ENCODE measurements at regions not wholly inside any gene's neighbourhood (a gene's known extent, or its start where the extent isn't known, plus 50 kb on each side); places are given as distances from the start of the nearest gene placed in this dataset.
"Not testable (repeated sequence)": the region's sequence is repeated elsewhere in the genome, so short reads cannot be mapped to it uniquely, and the experiment has no call there.

DNA sequence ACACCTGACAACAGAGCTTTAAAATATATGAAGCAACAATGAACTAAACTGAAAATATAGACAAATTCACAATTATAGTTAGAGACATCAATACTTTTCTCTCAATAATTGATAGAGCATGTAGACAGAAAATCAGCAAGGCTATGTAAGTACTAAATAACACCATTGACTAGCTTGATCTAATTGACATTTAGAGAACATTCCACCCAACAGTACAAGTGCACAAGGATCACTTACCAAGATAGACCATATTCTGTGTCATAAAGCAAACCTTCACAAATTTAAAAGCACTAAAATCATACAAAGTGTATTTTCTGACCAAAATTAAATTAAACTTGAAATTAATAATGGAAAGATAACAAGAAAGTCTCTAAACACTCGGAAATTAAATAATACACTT lies 562.5 kb downstream of the INSC start:
- in situ Hi-C loops (cut with HindIII; ENCODE audit: low pct_unique_long_range_greater_than_20kb, low sequenced_read_pairs) = no loop called here
- no peak for TF ChIP-seq JUND (IDR thresholded peaks at IDR 0.05; ENCODE audit: low read depth)
- no peak for DNase-seq (ENCODE audit: low read depth in 1 of 2, low spot score in 1 of 2)

- no peak for TF ChIP-seq JUND (IDR thresholded peaks at IDR 0.05; ENCODE audit: low read depth)
- in situ Hi-C loops (cut with HindIII; ENCODE audit: low pct_unique_long_range_greater_than_20kb, low sequenced_read_pairs) = no loop called here
- DNase-seq (ENCODE audit: low read depth in 1 of 2, low spot score in 1 of 2) = no peak
These were observed 568.8 kb downstream of the INSC start for GRCh38 chr11:15683528-15683927.

GRCh38 chr11:15685306-15685705 lies 570.6 kb downstream of the INSC start:
- in situ Hi-C loops (cut with HindIII; ENCODE audit: low pct_unique_long_range_greater_than_20kb, low sequenced_read_pairs) = no loop called here
- TF ChIP-seq JUND (IDR thresholded peaks at IDR 0.05; ENCODE audit: low read depth) = no peak
- no peak for DNase-seq (ENCODE audit: low read depth in 1 of 2, low spot score in 1 of 2)

DNA sequence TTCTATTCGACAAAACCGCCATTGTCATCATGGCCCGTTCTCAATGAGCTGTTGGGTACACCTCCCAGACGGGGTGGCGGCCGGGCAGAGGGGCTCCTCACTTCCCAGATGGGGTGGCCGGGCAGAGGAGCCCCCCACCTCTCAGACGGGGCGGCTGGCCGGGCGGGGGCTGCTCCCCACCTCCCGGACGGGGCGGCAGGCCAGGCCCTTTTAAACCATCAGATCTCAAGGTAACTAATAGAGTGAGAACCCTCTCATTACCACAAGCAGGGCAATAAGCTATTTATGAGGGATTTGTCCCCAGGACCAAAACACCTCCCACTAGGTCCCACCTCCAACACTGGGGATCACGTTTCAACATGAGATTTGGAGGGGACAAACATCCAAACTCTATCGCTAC lies 571.5 kb downstream of the INSC start:
- in situ Hi-C loops (cut with HindIII; ENCODE audit: low pct_unique_long_range_greater_than_20kb, low sequenced_read_pairs); DNase-seq (ENCODE audit: low read depth in 1 of 2, low spot score in 1 of 2): not testable (repeated sequence)

DNA sequence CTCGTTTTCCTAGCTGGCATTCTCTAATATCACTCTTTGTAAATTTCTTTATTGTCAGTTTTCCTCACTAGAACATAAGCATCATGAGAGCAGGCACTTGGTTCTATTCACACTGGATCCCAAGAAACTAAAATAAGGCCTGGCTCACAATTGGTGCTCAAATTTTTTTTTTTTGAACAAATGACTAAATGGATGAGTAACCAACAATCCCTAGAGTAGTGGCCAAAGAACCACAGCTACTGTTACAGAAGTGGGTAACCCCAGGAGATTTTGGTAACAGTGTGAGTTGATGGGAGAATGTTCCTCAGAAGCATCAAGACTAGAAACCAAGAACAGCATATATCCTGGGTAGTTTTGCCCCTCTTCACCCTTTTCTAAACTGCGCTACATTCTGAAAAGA lies 572.6 kb downstream of the INSC start:
- no peak for TF ChIP-seq JUND (IDR thresholded peaks at IDR 0.05; ENCODE audit: low read depth)
- in situ Hi-C loops (cut with HindIII; ENCODE audit: low pct_unique_long_range_greater_than_20kb, low sequenced_read_pairs) = no loop called here
- no peak for DNase-seq (ENCODE audit: low read depth in 1 of 2, low spot score in 1 of 2)

- no peak for DNase-seq (ENCODE audit: low read depth in 1 of 2, low spot score in 1 of 2)
These were observed 573.6 kb downstream of the INSC start for GRCh38 chr11:15688351-15688792.

GRCh38 chr11:15690320-15690719 lies 575.6 kb downstream of the INSC start:
- no peak for DNase-seq (ENCODE audit: low read depth in 1 of 2, low spot score in 1 of 2)
- in situ Hi-C loops (cut with HindIII; ENCODE audit: low pct_unique_long_range_greater_than_20kb, low sequenced_read_pairs) = no loop called here
- TF ChIP-seq JUND (IDR thresholded peaks at IDR 0.05; ENCODE audit: low read depth) = no peak

More at GRCh38 chr11:15688351-15688792, 573.6 kb downstream of the INSC start:
- TF ChIP-seq JUND (IDR thresholded peaks at IDR 0.05; ENCODE audit: low read depth) = no peak
- in situ Hi-C loops (cut with HindIII; ENCODE audit: low pct_unique_long_range_greater_than_20kb, low sequenced_read_pairs) = no loop called here

DNA sequence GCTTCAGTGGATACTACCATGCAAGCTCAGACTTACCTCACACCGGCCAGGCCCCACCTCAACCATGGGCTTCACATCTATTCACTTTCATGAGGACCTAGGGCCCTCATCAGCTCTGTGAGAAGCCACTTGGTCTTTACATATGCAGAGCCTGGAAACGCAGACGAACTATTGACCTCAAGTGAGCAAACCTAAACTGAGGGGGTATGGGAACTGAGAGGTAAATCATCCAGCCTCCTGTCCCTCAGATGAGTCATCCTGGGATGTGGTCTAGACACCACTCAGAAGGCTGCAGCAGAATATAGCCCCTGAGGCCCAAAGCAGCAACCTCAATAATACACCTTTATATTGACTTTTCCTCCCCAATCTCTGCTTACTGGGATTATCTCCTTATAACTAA lies 578.0 kb downstream of the INSC start:
- DNase-seq (ENCODE audit: low read depth in 1 of 2, low spot score in 1 of 2) = no peak
- in situ Hi-C loops (cut with HindIII; ENCODE audit: low pct_unique_long_range_greater_than_20kb, low sequenced_read_pairs) = no loop called here
- no peak for TF ChIP-seq JUND (IDR thresholded peaks at IDR 0.05; ENCODE audit: low read depth)

DNA sequence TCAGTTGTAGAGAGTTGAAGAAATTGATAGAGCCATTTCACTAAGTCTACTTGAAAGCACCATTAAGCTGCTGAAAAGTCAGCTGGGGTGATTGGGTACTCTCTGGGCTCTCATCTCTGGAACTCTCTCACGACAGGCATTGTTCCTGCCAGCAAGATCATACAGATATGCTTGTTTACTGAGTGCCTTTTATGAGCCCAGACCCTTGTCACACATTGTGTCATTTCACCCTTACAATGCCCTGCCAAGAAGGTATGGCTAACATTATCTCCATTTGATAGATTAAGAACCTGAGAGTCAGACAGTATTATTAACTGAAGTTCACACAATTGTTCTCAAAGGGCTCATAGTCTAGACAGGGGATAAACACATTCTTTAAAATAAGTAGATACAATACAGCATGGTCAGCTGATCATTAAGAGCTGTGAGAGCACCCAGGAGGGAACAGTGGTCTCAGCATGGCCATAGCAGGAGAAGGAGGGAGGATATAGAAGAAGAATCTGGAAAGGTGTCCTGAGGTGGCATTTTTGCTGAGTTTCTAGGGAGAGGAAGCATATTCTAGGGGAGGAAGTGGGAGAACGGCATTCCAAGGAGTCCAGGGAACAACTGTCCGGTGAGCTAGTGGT lies 580.5 kb downstream of the INSC start:
- in situ Hi-C loops (cut with HindIII; ENCODE audit: low pct_unique_long_range_greater_than_20kb, low sequenced_read_pairs) = no loop called here
- DNase-seq (ENCODE audit: low read depth in 1 of 2, low spot score in 1 of 2) = peak in 1 of 2 experiments; percentile 7
- no peak for TF ChIP-seq JUND (IDR thresholded peaks at IDR 0.05; ENCODE audit: low read depth)

DNA sequence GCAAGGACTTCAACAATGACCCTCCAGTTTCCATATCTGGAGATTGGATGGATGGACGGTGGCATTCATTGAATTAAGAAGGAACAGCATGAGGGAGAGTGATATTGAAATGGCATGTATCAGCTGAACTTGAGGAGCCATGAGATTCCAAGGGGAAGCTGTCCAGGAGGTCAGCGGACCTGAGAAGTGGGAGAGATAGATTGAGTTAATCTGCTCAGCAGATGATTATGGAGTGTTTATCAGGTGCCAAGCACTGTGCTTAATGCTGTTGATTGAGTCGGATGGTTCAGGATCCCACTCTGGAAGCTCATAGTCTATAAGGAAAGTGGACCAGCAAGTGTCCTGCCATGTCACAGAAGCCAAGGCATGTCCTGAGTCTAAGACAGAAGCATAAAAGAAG lies 581.3 kb downstream of the INSC start:
- no peak for TF ChIP-seq JUND (IDR thresholded peaks at IDR 0.05; ENCODE audit: low read depth)
- in situ Hi-C loops (cut with HindIII; ENCODE audit: low pct_unique_long_range_greater_than_20kb, low sequenced_read_pairs) = no loop called here
- DNase-seq (ENCODE audit: low read depth in 1 of 2, low spot score in 1 of 2) = no peak

DNA sequence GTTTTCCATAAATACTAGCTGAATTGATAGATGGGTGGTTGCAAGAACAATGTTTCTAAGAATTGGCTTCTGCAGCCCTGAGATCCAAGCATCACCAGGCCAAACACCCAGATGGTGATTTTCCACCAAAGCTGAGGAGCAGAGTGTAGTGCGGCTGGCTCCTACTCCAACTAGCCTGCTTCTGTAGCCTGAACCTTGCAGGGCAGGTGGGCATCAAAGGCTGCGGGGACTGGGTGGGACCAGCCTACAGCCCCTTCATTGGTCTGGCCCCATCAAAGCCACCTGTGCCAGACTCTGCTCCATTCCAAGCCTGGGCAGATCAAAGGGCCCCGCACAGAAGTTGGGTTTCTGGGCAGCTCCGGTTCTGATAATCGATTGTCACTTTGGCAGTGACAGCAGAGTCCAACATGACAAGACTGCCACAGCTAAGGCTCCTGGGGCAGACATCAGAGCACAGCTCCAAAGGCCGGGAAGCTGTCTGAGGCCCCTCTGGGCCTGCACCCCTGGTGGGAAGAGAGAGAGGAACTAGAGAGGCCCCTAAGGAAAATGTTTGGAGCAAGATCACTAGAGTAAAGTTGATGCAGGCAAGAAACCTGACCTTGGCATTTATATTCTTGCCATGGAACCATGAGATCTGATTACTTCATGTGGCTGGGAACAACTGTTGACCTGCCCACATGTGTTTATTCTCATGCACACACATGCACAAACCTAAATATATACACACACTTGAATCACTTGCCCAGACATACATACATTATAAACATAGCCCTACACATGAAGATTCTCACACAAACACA lies 582.9 kb downstream of the INSC start:
- in situ Hi-C loops (cut with HindIII; ENCODE audit: low pct_unique_long_range_greater_than_20kb, low sequenced_read_pairs) = no loop called here
- TF ChIP-seq JUND (IDR thresholded peaks at IDR 0.05; ENCODE audit: low read depth) = no peak
- no peak for DNase-seq (ENCODE audit: low read depth in 1 of 2, low spot score in 1 of 2)

- in situ Hi-C loops (cut with HindIII; ENCODE audit: low pct_unique_long_range_greater_than_20kb, low sequenced_read_pairs) = no loop called here
- no peak for TF ChIP-seq JUND (IDR thresholded peaks at IDR 0.05; ENCODE audit: low read depth)
- no peak for DNase-seq (ENCODE audit: low read depth in 1 of 2, low spot score in 1 of 2)
These were observed 584.1 kb downstream of the INSC start for GRCh38 chr11:15698855-15699254.

DNA sequence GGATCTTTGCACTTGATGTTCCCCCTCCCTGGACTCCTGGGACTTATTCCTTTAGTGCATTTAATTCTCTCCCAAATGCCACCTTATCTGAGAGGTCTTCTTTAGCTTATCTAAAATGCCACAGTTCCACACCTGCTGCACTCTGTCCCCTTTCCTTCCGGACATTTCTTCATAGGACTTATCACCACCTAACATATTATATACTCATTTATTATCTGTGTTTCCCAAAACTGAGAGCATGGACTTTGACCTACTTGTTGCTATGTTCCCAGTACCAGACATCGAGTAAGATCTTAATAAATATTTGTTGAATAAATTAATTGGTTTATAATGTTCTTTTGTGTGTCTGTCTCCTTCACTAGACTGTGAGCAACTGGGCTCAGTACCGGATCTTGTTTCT lies 585.3 kb downstream of the INSC start:
- in situ Hi-C loops (cut with HindIII; ENCODE audit: low pct_unique_long_range_greater_than_20kb, low sequenced_read_pairs) = no loop called here
- no peak for DNase-seq (ENCODE audit: low read depth in 1 of 2, low spot score in 1 of 2)
- TF ChIP-seq JUND (IDR thresholded peaks at IDR 0.05; ENCODE audit: low read depth) = no peak
